Endothelial cell of umbilical vein (primary cell): ENCODE measurements at regions not wholly inside any gene's neighbourhood (a gene's known extent, or its start where the extent isn't known, plus 50 kb on each side); places are given as distances from the start of the nearest gene placed in this dataset.
"Not testable (repeated sequence)": the region's sequence is repeated elsewhere in the genome, so short reads cannot be mapped to it uniquely, and the experiment has no call there.

Source experiments
- EZH2 ChIP-seq: IDR thresholded peaks from 2 replicates; pipeline ENCODE4 v1.6.1; 2012; ENCODE audit warnings: borderline replicate concordance, low read depth, mild to moderate bottlenecking, moderate library complexity, low read length, inconsistent platforms; ENCODE audit not compliant: severe bottlenecking
- FOS ChIP-seq: IDR thresholded peaks from 2 replicates; pipeline ENCODE4 v1.6.1; 2011; ENCODE audit warnings: mild to moderate bottlenecking, low read length, moderate library complexity, borderline replicate concordance; ENCODE audit not compliant: insufficient read depth
- POLR2A ChIP-seq: IDR thresholded peaks from 2 replicates; pipeline ENCODE4 v1.6.1; 2012; ENCODE audit warnings: low read depth, mild to moderate bottlenecking, control low read depth, low read length
- TF ChIP-seq, protein P1 (sequence below), 2 donors: IDR thresholded peaks; 1 replicate in 1 of 2; 2 replicates in 1 of 2; pipeline ENCODE4 v1.5.1; 2011; ENCODE audit warnings: low read length in 2 of 2, mild to moderate bottlenecking in 2 of 2, moderate library complexity in 2 of 2, control low read depth in 1 of 2, inconsistent platforms in 1 of 2, low read depth in 1 of 2; ENCODE audit not compliant: insufficient read depth in 1 of 2; ENCODE audit errors: extremely low read depth in 1 of 2

DNA sequence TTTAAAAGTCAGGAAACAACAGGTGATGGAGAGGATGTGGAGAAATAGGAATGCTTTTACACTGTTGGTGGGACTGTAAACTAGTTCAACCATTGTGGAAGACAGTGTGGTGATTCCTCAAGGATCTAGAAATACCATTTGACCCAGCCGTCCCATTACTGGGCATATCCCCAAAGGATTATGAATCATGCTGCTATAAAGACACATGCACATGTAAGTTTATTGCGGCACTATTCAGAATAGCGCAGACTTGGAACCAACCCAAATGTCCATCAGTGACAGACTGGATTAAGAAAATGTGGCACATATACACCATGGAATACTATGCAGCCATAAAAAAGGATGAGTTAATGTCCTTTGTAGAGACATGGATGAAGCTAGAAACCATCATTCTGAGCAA is 359.8 kb upstream of the CCDC179 start:
- TF ChIP-seq FOS, EZH2, POLR2A: not testable (repeated sequence)
- TF ChIP-seq, protein P1, sequence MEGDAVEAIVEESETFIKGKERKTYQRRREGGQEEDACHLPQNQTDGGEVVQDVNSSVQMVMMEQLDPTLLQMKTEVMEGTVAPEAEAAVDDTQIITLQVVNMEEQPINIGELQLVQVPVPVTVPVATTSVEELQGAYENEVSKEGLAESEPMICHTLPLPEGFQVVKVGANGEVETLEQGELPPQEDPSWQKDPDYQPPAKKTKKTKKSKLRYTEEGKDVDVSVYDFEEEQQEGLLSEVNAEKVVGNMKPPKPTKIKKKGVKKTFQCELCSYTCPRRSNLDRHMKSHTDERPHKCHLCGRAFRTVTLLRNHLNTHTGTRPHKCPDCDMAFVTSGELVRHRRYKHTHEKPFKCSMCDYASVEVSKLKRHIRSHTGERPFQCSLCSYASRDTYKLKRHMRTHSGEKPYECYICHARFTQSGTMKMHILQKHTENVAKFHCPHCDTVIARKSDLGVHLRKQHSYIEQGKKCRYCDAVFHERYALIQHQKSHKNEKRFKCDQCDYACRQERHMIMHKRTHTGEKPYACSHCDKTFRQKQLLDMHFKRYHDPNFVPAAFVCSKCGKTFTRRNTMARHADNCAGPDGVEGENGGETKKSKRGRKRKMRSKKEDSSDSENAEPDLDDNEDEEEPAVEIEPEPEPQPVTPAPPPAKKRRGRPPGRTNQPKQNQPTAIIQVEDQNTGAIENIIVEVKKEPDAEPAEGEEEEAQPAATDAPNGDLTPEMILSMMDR (IDR thresholded peaks at IDR 0.05; ENCODE audit: extremely low read depth in 1 of 2, insufficient read depth in 1 of 2, low read depth in 1 of 2, low read length in 2 of 2): not testable (repeated sequence)
